ENCODE measurements at regions not wholly inside any gene's neighbourhood (a gene's known extent, or its start where the extent isn't known, plus 50 kb on each side); places are given as distances from the start of the nearest gene placed in this dataset.

GRCh38 chr21:28795251-28795650, 197.4 kb downstream of the LTN1 start:
- TF ChIP-seq CTCF (conservative IDR thresholded peaks at IDR 0.05 in 1 of 2, IDR thresholded peaks at IDR 0.05 in 1 of 2; ENCODE audit: extremely low read depth in 1 of 2, insufficient read depth in 1 of 2, low read depth in 1 of 2, low read length in 2 of 2) (no peak), EZH2 (IDR thresholded peaks at IDR 0.05; ENCODE audit: borderline replicate concordance, low read length) (no peak)
